ENCODE measurements at regions not wholly inside any gene's neighbourhood (a gene's known extent, or its start where the extent isn't known, plus 50 kb on each side); places are given as distances from the start of the nearest gene placed in this dataset.

DNA sequence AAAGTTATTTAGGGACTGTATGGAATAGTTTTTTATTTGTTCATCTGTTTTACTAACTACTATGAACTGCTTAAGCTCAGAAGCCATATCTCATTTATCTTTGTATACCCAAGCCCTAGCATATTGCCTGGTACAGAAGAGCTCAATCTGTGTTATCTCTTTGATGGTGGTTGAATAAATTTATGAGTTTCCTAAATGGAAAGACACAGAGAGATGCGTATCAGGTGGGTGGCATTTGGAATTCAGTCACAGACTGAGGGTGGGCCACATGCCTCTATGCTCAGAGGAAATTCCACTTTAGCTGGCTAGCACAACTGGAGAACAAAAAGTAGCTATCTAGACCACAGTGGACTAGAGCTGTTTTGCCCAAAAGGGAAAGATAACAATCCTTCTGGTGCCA, 145.5 kb downstream of the SLC6A15 start:
- intact Hi-C loops (cut with micrococcal nuclease) = no loop called here
- Histone ChIP-seq H3K4me1 (ENCODE audit: control insufficient read depth in 1 of 2, insufficient read depth in 2 of 2, low read length in 2 of 2) (no peaks in the 10 kb centered on the region), H3K36me3 (replicated peaks in 1 of 2; ENCODE audit: control insufficient read depth in 1 of 2, insufficient read depth in 2 of 2, low read length in 2 of 2) (no peaks in the 10 kb centered on the region), H3K9ac (ENCODE audit: insufficient read depth, low read length, poor library complexity, severe bottlenecking) (no peak overlapping the region), H3K4me3 (replicated peaks in 1 of 3; ENCODE audit: low read depth in 2 of 3, low read length in 3 of 3) (no peak overlapping the region), H3K4me2 (replicated peaks; ENCODE audit: extremely low read depth, low read length, poor library complexity, severe bottlenecking) (no peak overlapping the region), H3K79me2 (ENCODE audit: insufficient read depth, low read length) (no peaks in the 10 kb centered on the region), H2AFZ (ENCODE audit: insufficient read depth, low read depth, low read length, poor library complexity, severe bottlenecking) (no peak overlapping the region), H4K20me1 (ENCODE audit: insufficient read depth, low read length) (no peaks in the 10 kb centered on the region), H3K27me3 (ENCODE audit: control insufficient read depth in 2 of 2, insufficient read depth in 2 of 2, low read length in 2 of 2) (no peaks in the 10 kb centered on the region), H3K27ac (ENCODE audit: low read depth in 1 of 2, low read length in 2 of 2) (no peak overlapping the region), H3K9me3 (replicated peaks in 1 of 2; ENCODE audit: control insufficient read depth in 1 of 2, insufficient read depth in 1 of 2, low read length in 2 of 2) (no peaks in the 10 kb centered on the region)
- TF ChIP-seq, protein P1, sequence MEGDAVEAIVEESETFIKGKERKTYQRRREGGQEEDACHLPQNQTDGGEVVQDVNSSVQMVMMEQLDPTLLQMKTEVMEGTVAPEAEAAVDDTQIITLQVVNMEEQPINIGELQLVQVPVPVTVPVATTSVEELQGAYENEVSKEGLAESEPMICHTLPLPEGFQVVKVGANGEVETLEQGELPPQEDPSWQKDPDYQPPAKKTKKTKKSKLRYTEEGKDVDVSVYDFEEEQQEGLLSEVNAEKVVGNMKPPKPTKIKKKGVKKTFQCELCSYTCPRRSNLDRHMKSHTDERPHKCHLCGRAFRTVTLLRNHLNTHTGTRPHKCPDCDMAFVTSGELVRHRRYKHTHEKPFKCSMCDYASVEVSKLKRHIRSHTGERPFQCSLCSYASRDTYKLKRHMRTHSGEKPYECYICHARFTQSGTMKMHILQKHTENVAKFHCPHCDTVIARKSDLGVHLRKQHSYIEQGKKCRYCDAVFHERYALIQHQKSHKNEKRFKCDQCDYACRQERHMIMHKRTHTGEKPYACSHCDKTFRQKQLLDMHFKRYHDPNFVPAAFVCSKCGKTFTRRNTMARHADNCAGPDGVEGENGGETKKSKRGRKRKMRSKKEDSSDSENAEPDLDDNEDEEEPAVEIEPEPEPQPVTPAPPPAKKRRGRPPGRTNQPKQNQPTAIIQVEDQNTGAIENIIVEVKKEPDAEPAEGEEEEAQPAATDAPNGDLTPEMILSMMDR (IDR thresholded peaks at IDR 0.05) = no peak
- Mint-ChIP-seq H3K9me3 (no peaks in the 10 kb centered on the region), H3K36me3 (no peaks in the 10 kb centered on the region), H3K4me3 (no peak overlapping the region), H3K27me3 (ENCODE audit: low read depth in 3 of 3) (no peaks in the 10 kb centered on the region), H3K4me1 (no peaks in the 10 kb centered on the region), H3K27ac (no peak overlapping the region)
- no peak for DNase-seq
- WGBS (ENCODE audit: insufficient coverage) = 92% methylated on average over 1 of the region's 1 CpG

DNA sequence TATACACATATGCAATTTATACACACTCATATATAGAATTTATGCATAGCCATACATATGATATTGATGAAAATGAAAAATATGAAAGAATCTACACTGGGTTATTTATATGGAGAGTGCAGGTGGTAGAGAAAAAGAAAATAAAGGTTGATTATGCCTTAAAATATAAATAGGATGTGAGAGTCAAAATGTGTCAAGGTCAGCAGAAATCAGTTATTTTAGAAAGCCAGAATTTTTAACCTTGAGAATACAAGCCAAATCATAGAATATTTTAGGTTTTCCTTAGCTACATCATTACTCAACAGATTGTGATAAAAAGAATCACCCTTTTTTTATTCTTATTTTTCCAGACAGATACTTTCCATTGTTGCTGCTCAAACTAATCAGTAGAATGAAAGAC, 146.2 kb downstream of the SLC6A15 start:
- intact Hi-C loops (cut with micrococcal nuclease) = no loop called here
- H4K20me1 ChIP-seq (ENCODE audit: insufficient read depth, low read length) = no peaks in the 10 kb centered on the region
- Mint-ChIP-seq H3K9me3 (no peaks in the 10 kb centered on the region), H3K27me3 (ENCODE audit: low read depth in 3 of 3) (no peaks in the 10 kb centered on the region), H3K27ac (no peak overlapping the region), H3K4me3 (no peak overlapping the region), H3K4me1 (no peaks in the 10 kb centered on the region), H3K36me3 (no peaks in the 10 kb centered on the region)
- H3K27me3 ChIP-seq (ENCODE audit: control insufficient read depth in 2 of 2, insufficient read depth in 2 of 2, low read length in 2 of 2) = no peaks in the 10 kb centered on the region
- H2AFZ ChIP-seq (ENCODE audit: insufficient read depth, low read depth, low read length, poor library complexity, severe bottlenecking) = no peak overlapping the region
- DNase-seq = no peak
- TF ChIP-seq, protein P1 (IDR thresholded peaks at IDR 0.05) = no peak
- no peak overlapping the region for H3K9ac ChIP-seq (ENCODE audit: insufficient read depth, low read length, poor library complexity, severe bottlenecking)
- H3K36me3 ChIP-seq (replicated peaks in 1 of 2; ENCODE audit: control insufficient read depth in 1 of 2, insufficient read depth in 2 of 2, low read length in 2 of 2) = no peaks in the 10 kb centered on the region
- H3K27ac ChIP-seq (ENCODE audit: low read depth in 1 of 2, low read length in 2 of 2) = no peak overlapping the region
- H3K4me3 ChIP-seq (replicated peaks in 1 of 3; ENCODE audit: low read depth in 2 of 3, low read length in 3 of 3) = no peak overlapping the region
- H3K4me1 ChIP-seq (ENCODE audit: control insufficient read depth in 1 of 2, insufficient read depth in 2 of 2, low read length in 2 of 2) = no peaks in the 10 kb centered on the region
- H3K4me2 ChIP-seq (replicated peaks; ENCODE audit: extremely low read depth, low read length, poor library complexity, severe bottlenecking) = no peak overlapping the region
- no peaks in the 10 kb centered on the region for H3K9me3 ChIP-seq (replicated peaks in 1 of 2; ENCODE audit: control insufficient read depth in 1 of 2, insufficient read depth in 1 of 2, low read length in 2 of 2)
- H3K79me2 ChIP-seq (ENCODE audit: insufficient read depth, low read length) = no peaks in the 10 kb centered on the region

All from CD14-positive monocyte (primary cell).